Esophagus muscularis mucosa (tissue), 4 donors: ENCODE measurements at regions not wholly inside any gene's neighbourhood (a gene's known extent, or its start where the extent isn't known, plus 50 kb on each side); places are given as distances from the start of the nearest gene placed in this dataset.

ENCODE experiments used
- EP300 ChIP-seq: sonication (generic); formaldehyde crosslinking; IDR thresholded peaks from one replicate; pipeline ENCODE4 v1.6.1; 2017; ENCODE audit warnings: antibody characterized with exemption
- POLR2A ChIP-seq: fragments of 450-650 bp; IDR thresholded peaks from one replicate; pipeline ENCODE4 v1.6.1; 2017; ENCODE audit warnings: antibody characterized with exemption, moderate library complexity, mild to moderate bottlenecking, low read depth
- POLR2AphosphoS5 ChIP-seq, 2 donors: sonication (generic); formaldehyde crosslinking; IDR thresholded peaks; one replicate each; pipeline ENCODE4 v1.6.1; 2017; ENCODE audit warnings: antibody characterized with exemption in 2 of 2
- TF ChIP-seq, protein P1 (sequence below), 3 experiments: fragments of 200-600 bp in 2 of 3; fragments of 450-650 bp in 1 of 3; sonication (generic) in 2 of 3; IDR thresholded peaks; one replicate each; pipeline ENCODE4 v1.5.1; 2017 to 2019; ENCODE audit warnings: antibody characterized with exemption in 3 of 3, mild to moderate bottlenecking in 2 of 3, moderate library complexity in 1 of 3

- TF ChIP-seq POLR2AphosphoS5 (IDR thresholded peaks at IDR 0.05) = no peak
- TF ChIP-seq, protein P1, sequence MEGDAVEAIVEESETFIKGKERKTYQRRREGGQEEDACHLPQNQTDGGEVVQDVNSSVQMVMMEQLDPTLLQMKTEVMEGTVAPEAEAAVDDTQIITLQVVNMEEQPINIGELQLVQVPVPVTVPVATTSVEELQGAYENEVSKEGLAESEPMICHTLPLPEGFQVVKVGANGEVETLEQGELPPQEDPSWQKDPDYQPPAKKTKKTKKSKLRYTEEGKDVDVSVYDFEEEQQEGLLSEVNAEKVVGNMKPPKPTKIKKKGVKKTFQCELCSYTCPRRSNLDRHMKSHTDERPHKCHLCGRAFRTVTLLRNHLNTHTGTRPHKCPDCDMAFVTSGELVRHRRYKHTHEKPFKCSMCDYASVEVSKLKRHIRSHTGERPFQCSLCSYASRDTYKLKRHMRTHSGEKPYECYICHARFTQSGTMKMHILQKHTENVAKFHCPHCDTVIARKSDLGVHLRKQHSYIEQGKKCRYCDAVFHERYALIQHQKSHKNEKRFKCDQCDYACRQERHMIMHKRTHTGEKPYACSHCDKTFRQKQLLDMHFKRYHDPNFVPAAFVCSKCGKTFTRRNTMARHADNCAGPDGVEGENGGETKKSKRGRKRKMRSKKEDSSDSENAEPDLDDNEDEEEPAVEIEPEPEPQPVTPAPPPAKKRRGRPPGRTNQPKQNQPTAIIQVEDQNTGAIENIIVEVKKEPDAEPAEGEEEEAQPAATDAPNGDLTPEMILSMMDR (IDR thresholded peaks at IDR 0.05) = no peak
- no peak for TF ChIP-seq POLR2A
- TF ChIP-seq EP300 = no peak
These were observed 156.4 kb downstream of the HS3ST2 start for GRCh38 chr16:22970209-22970865.
